Thymus (tissue), 11 donors: ENCODE measurements at regions not wholly inside any gene's neighbourhood (a gene's known extent, or its start where the extent isn't known, plus 50 kb on each side); places are given as distances from the start of the nearest gene placed in this dataset.

Experiments used
- DNase-seq, 9 donors: peaks; one replicate each; pipeline ENCODE4 v3.0.0-alpha.2; 2013; ENCODE audit warnings: low spot score in 9 of 9, low read depth in 6 of 9, missing footprints in 1 of 9
- H3K27ac ChIP-seq, 2 donors: one replicate each; pipeline ENCODE4 v1.5.1; 2013; ENCODE audit warnings: control low read depth in 1 of 2, low read depth in 1 of 2, low read length in 1 of 2, mild to moderate bottlenecking in 1 of 2, moderate library complexity in 1 of 2
- H3K27me3 ChIP-seq, 2 donors: one replicate each; pipeline ENCODE4 v1.5.1; 2013; ENCODE audit warnings: low read length in 1 of 2; ENCODE audit not compliant: control insufficient read depth in 2 of 2, insufficient read depth in 1 of 2
- H3K36me3 ChIP-seq, 2 donors: one replicate each; pipeline ENCODE4 v1.5.1; 2013; ENCODE audit warnings: low read length in 1 of 2, mild to moderate bottlenecking in 1 of 2, moderate library complexity in 1 of 2; ENCODE audit not compliant: control insufficient read depth in 2 of 2, insufficient read depth in 2 of 2
- H3K4me1 ChIP-seq, 2 donors: one replicate each; pipeline ENCODE4 v1.5.1; 2013; ENCODE audit warnings: low read length in 2 of 2; ENCODE audit not compliant: control insufficient read depth in 2 of 2, insufficient read depth in 2 of 2
- H3K4me3 ChIP-seq, 2 donors: one replicate each; pipeline ENCODE4 v1.5.1; 2013; ENCODE audit warnings: low read length in 2 of 2, control low read depth in 1 of 2, mild to moderate bottlenecking in 1 of 2
- H3K9me3 ChIP-seq, 2 donors: one replicate each; pipeline ENCODE4 v1.5.1; 2013; ENCODE audit warnings: low read length in 1 of 2, mild to moderate bottlenecking in 1 of 2; ENCODE audit not compliant: control insufficient read depth in 2 of 2, insufficient read depth in 1 of 2
- WGBS: extraction: QIAGEN DNeasy Blood & Tissue Kit; methylation state at CpG from one replicate; pipeline ENCODE4 v1.1.7; 2013; 5-methylcytosine and 5-hydroxymethylcytosine counted together
- donor health status: healthy.

- WGBS = 90% methylated on average over 1 of the region's 1 CpG
- H3K36me3 ChIP-seq = no peaks in the 10 kb centered on the region
- H3K27ac ChIP-seq = no peak overlapping the region
- DNase-seq = no peak
- H3K9me3 ChIP-seq = no peaks in the 10 kb centered on the region
- H3K4me3 ChIP-seq = no peak overlapping the region
- H3K27me3 ChIP-seq = no peaks in the 10 kb centered on the region
- H3K4me1 ChIP-seq = no peaks in the 10 kb centered on the region
Observed at GRCh38 chr5:8383616-8384015, 514.7 kb downstream of the MTRR start.

- Histone ChIP-seq H3K4me1 (no peaks in the 10 kb centered on the region), H3K27ac (no peak overlapping the region), H3K36me3 (no peaks in the 10 kb centered on the region), H3K9me3 (no peaks in the 10 kb centered on the region), H3K4me3 (no peak overlapping the region), H3K27me3 (no peaks in the 10 kb centered on the region)
- 93% methylated on average over 2 of the region's 2 CpGs for WGBS
- no peak for DNase-seq
Observed at GRCh38 chr5:8386719-8387288, 517.9 kb downstream of the MTRR start.

- no peak for DNase-seq
- H3K4me3 ChIP-seq = no peak overlapping the region
- no peak overlapping the region for H3K27ac ChIP-seq
- WGBS = 90% methylated on average over 2 of the region's 2 CpGs
- H3K27me3 ChIP-seq = no peaks in the 10 kb centered on the region
- H3K9me3 ChIP-seq = no peaks in the 10 kb centered on the region
- H3K4me1 ChIP-seq = no peaks in the 10 kb centered on the region
- H3K36me3 ChIP-seq = no peaks in the 10 kb centered on the region
Observed at GRCh38 chr5:8391911-8392310, 523.0 kb downstream of the MTRR start.

- H3K4me1 ChIP-seq = no peaks in the 10 kb centered on the region
- 84% methylated on average over 2 of the region's 2 CpGs for WGBS
- no peaks in the 10 kb centered on the region for H3K9me3 ChIP-seq
- DNase-seq = no peak
- no peaks in the 10 kb centered on the region for H3K27me3 ChIP-seq
- H3K4me3 ChIP-seq = no peak overlapping the region
- H3K27ac ChIP-seq = no peak overlapping the region
- H3K36me3 ChIP-seq = no peaks in the 10 kb centered on the region
Observed at GRCh38 chr5:8393240-8393639, 524.3 kb downstream of the MTRR start.

GRCh38 chr5:8394965-8395364 lies 526.0 kb downstream of the MTRR start:
- no peak for DNase-seq
- no peaks in the 10 kb centered on the region for H3K9me3 ChIP-seq
- no peaks in the 10 kb centered on the region for H3K36me3 ChIP-seq
- H3K4me1 ChIP-seq = no peaks in the 10 kb centered on the region
- 91% methylated on average over 5 of the region's 5 CpGs for WGBS
- no peak overlapping the region for H3K27ac ChIP-seq
- H3K4me3 ChIP-seq = no peak overlapping the region
- no peaks in the 10 kb centered on the region for H3K27me3 ChIP-seq

GRCh38 chr5:8396246-8396645 lies 527.3 kb downstream of the MTRR start:
- Histone ChIP-seq H3K36me3 (no peaks in the 10 kb centered on the region), H3K27ac (no peak overlapping the region), H3K27me3 (no peaks in the 10 kb centered on the region), H3K9me3 (no peaks in the 10 kb centered on the region), H3K4me1 (no peaks in the 10 kb centered on the region), H3K4me3 (no peak overlapping the region)
- 89% methylated on average over 1 of the region's 1 CpG for WGBS
- no peak for DNase-seq

- no peak for DNase-seq
- H3K27me3 ChIP-seq = no peaks in the 10 kb centered on the region
- no peak overlapping the region for H3K4me3 ChIP-seq
- H3K9me3 ChIP-seq = no peaks in the 10 kb centered on the region
- H3K36me3 ChIP-seq = no peaks in the 10 kb centered on the region
- no peaks in the 10 kb centered on the region for H3K4me1 ChIP-seq
- 97% methylated on average over 2 of the region's 2 CpGs for WGBS
- H3K27ac ChIP-seq = no peak overlapping the region
Observed at GRCh38 chr5:8396756-8397155, 527.8 kb downstream of the MTRR start.

GRCh38 chr5:8399471-8399870 lies 530.5 kb downstream of the MTRR start:
- Histone ChIP-seq H3K27ac (no peak overlapping the region), H3K4me1 (no peaks in the 10 kb centered on the region), H3K4me3 (no peak overlapping the region), H3K36me3 (no peaks in the 10 kb centered on the region), H3K9me3 (no peaks in the 10 kb centered on the region), H3K27me3 (no peaks in the 10 kb centered on the region)
- 88% methylated on average over 4 of the region's 4 CpGs for WGBS
- no peak for DNase-seq

GRCh38 chr5:8408258-8408657 lies 539.3 kb downstream of the MTRR start:
- WGBS = 88% methylated on average over 2 of the region's 2 CpGs
- no peaks in the 10 kb centered on the region for H3K4me1 ChIP-seq

GRCh38 chr5:8410618-8411017 lies 541.7 kb downstream of the MTRR start:
- Histone ChIP-seq H3K27me3 (no peaks in the 10 kb centered on the region), H3K4me3 (no peak overlapping the region), H3K9me3 (no peaks in the 10 kb centered on the region), H3K36me3 (no peaks in the 10 kb centered on the region), H3K27ac (no peak overlapping the region), H3K4me1 (no peaks in the 10 kb centered on the region)
- DNase-seq = no peak
- 81% methylated on average over 4 of the region's 4 CpGs for WGBS

More at GRCh38 chr5:8408258-8408657, 539.3 kb downstream of the MTRR start:
- no peaks in the 10 kb centered on the region for H3K27me3 ChIP-seq
- no peaks in the 10 kb centered on the region for H3K9me3 ChIP-seq
- no peak for DNase-seq
- H3K27ac ChIP-seq = no peak overlapping the region
- no peaks in the 10 kb centered on the region for H3K36me3 ChIP-seq
- no peak overlapping the region for H3K4me3 ChIP-seq
